ENCODE measurements at regions not wholly inside any gene's neighbourhood (a gene's known extent, or its start where the extent isn't known, plus 50 kb on each side); places are given as distances from the start of the nearest gene placed in this dataset.

GRCh38 chr2:18925296-18925695, 335.9 kb upstream of the NT5C1B start:
- TF ChIP-seq POLR2A (IDR thresholded peaks at IDR 0.05) (no peak), CTCF (IDR thresholded peaks at IDR 0.05) (no peak)

All from heart left ventricle (tissue), 13 donors.